ENCODE measurements at regions not wholly inside any gene's neighbourhood (a gene's known extent, or its start where the extent isn't known, plus 50 kb on each side); places are given as distances from the start of the nearest gene placed in this dataset.
A peak's percentile ranks its signal among the peaks of the same experiment; 100 is the strongest.
"Not testable (repeated sequence)": the region's sequence is repeated elsewhere in the genome, so short reads cannot be mapped to it uniquely, and the experiment has no call there.

- DNase-seq (ENCODE audit: low read depth, low spot score), result no peak
These were observed 148.1 kb upstream of the ZNF608 start for GRCh38 chr5:124894541-124894940.

DNA sequence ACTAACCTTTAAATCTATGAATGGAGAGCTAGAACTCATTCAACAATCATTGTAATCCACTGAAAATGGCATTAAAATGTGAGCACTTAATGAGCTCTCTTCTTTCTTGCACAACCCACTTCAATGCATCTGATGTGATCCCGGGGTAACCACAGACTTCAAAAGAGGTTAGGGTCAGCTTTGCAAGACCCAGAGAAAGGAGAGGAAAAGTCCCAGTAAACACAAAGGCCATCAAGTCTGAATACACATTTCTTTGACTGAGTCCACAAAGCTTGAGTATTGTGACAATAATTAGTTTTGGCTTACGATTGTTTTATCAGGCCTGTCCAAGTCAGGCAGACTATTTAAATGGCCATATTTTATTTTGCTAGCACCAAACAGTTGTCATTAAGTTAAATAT lies 148.8 kb upstream of the ZNF608 start:
- no peak for DNase-seq (ENCODE audit: low read depth, low spot score)

- no peak for DNase-seq (ENCODE audit: low read depth, low spot score)
These were observed 154.6 kb upstream of the ZNF608 start for GRCh38 chr5:124901081-124901480.

GRCh38 chr5:124902097-124902821 lies 155.8 kb upstream of the ZNF608 start:
- DNase-seq (ENCODE audit: low read depth, low spot score), result no peak

DNA sequence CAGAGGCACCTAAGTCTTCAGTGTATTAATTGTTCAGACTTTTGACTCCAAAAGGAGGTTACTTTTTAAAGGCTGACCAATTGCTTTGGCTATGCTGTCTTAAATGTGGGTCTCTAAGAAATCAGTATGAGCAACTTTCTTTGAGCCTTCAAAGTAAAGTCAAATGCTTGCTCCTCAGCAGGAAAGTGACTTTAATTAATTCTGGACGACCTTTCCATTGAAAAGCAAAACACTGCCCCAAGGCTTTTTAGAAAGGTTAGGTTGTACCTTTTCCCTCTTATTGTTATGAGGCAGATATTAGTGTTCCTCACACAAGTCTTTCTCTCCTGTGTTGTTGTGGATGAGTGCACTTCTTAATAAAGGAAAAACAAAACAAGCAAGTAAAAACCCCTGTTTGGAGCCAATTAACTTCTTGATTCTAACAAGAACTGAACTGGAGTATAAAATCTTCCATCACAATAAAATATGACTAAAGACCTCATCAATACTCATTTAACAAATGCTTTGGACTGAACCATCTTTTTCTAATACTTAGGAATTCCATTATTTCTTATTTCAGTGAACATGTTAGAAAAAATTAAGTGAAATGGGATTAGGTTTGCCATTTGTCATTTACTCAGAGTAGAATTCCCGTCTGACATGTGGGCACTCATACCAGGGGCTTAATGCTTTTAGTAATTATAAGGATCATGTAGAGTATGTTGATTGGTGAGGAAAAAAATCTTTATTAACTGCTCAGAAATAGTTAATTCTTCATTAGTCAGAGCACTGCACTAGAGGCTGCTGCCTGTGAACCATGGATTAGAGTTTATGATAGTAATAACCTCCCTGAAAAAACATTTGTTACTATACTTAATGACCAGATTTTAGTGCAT lies 159.1 kb upstream of the ZNF608 start:
- no peak for DNase-seq (ENCODE audit: low read depth, low spot score)

GRCh38 chr5:124906339-124907097 lies 160.1 kb upstream of the ZNF608 start:
- DNase-seq (ENCODE audit: low read depth, low spot score), result peak; percentile 59

DNA sequence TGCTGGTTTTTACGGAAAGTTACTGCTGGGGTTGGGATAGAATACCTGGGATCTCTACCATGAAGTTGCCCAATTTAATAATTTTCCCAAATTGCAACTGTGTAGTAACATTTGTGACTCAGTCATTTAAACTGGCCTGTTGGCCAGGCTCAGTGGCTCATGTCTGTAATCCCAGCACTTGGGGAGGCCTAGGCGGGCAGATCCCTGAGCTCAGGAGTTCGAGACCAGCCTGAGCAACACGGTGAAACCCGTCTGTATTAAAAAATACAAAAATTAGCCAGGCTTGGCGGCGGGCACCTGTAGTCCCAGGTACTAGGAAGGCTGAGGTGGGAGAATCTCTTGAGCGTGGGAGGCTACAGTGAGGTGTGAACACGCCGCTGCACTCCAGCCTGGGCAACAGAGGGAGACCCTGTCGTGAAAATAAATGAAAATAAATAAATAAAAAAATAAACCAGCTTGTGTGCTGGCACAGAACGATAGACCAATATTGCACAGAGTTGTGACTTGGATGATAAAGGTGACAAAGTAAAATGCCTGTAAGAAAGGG lies 160.7 kb upstream of the ZNF608 start:
- no peak for DNase-seq (ENCODE audit: low read depth, low spot score)

DNA sequence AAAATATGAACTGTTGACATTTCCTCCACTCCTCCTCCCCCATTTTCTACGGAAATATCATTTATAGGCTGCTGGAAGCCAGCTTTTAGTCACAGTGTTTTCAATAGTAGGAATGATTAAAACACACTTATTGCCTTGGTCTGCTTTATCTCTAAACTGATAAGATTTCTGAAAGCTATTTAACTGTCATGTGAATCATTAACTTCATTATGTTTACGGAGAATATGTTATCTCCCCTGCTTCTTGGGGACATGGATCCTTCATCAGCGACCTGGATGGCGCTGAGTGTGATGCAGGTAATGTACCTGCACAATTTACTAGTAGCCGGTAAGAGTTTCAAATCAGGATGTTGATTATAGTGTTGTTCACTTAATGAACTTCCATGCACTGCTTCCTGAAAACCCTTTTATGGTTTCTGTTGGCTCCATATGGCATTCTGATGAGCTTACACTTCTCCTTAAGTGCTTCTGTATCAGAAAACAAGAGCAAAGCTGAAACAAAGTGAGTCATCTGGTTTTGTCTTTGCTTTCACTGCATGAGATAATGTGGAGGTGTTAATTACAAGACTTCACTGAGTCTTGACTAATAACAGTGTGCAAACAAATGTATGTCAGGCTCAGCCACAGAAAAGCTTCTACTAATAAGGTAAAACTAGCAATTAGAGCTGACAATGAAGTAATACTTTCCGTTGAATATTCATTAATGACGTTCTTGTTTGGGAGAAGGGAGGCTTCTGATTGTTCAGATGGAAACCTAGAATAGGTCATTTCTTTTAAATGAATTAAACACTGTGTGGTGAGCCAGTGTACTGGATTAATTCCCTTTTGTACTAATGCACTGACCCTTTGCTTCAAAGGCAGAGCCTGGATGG lies 162.4 kb upstream of the ZNF608 start:
- DNase-seq (ENCODE audit: low read depth, low spot score), result no peak

DNA sequence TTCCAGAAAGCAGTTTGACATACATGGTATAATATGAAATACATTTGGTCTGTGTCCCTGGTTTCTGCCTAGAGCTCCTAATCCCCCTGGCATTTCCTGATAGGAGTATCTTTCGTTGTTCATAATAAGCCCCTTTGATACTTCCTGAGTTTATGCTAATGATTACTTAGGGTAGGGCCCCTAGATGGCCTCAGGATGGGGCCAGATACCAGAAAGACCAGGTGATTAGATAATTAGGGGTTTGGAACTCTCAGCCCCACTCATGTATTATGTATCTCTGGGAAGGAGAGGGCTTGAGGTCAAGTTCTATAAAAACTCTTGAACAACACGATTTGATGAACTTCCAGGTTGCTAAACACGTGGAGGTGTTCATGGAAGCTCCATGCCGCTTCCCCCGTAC lies 163.3 kb upstream of the ZNF608 start:
- no peak for DNase-seq (ENCODE audit: low read depth, low spot score)

GRCh38 chr5:124910354-124911016 lies 164.0 kb upstream of the ZNF608 start:
- DNase-seq (ENCODE audit: low read depth, low spot score), result no peak

GRCh38 chr5:124912638-124913328 lies 166.3 kb upstream of the ZNF608 start:
- DNase-seq (ENCODE audit: low read depth, low spot score), result no peak

GRCh38 chr5:124913329-124913653 lies 166.9 kb upstream of the ZNF608 start:
- DNase-seq (ENCODE audit: low read depth, low spot score), result no peak

DNA sequence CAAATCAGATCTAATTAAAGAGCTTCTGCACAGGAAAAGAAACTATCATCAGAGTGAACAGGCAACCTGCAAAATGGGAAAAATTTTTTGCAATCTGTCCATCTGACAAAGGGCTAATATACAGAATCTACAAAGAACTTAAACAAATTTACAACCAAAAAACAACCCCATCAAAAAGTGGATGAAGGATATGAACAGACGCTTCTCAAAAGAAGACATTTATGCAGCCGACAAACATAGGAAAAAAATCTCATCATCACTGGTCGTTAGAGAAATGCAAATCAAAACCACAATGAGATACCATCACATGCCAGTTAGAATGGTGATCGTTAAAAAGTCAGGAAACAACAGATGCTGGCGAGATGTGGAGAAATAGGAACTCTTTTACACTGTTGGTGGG lies 169.9 kb upstream of the ZNF608 start:
- DNase-seq (ENCODE audit: low read depth, low spot score), result not testable (repeated sequence)

- DNase-seq (ENCODE audit: low read depth, low spot score), result no peak
These were observed 172.2 kb upstream of the ZNF608 start for GRCh38 chr5:124918618-124919017.

DNA sequence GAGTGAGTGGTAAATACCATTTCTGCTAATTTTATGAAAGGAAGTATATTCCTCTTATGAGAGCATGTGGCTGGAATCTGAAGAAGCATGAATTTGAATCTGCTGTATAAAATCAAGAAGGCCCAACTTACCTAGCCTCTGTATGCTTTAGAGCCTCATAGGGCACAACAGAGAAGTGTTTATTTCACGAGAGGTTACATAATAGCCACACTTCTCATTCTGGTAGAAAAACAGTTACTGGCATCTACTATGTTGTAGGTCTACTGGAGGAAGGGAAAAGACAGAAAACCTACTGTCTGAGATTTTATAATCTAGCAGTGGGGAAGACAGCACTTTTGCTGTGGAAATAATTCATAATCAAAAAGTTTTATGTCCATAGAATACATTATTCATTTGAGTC lies 172.6 kb upstream of the ZNF608 start:
- no peak for DNase-seq (ENCODE audit: low read depth, low spot score)

GRCh38 chr5:124919747-124920525 lies 173.5 kb upstream of the ZNF608 start:
- no peak for DNase-seq (ENCODE audit: low read depth, low spot score)

DNA sequence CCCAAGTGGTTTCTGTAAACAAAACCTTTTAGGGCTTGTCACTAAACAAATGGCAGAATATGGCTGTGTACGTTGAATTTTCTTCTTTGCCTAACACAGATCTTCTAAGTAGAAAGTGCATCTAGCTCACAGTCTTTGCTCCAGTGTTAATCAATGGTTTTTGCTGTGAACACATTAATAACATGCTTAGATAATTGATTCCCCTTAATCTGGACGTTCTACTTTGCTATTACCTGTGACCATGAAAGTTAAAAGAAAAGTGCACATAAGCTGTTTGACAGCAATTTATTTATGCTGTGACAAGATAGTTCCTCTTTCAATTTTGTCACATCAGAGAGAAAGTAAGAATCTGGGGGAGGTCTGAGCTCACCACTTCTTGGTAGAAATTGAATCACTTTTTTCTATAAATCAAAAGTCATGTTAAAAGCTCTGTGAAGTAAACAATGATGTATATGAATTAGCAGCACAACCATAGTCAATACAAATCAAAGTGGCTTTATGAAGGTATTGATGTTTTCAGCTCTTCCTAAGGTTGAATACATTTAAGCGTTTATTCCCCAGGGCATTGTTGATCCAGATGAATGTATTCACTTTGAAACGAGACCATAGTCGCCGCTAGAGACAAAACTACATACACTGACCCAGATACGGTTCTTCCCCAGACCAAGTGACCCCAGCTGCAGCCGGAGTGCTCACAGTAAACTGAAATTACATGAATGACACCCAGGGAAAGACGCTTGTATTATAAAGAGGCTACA lies 174.6 kb upstream of the ZNF608 start:
- DNase-seq (ENCODE audit: low read depth, low spot score), result no peak

DNA sequence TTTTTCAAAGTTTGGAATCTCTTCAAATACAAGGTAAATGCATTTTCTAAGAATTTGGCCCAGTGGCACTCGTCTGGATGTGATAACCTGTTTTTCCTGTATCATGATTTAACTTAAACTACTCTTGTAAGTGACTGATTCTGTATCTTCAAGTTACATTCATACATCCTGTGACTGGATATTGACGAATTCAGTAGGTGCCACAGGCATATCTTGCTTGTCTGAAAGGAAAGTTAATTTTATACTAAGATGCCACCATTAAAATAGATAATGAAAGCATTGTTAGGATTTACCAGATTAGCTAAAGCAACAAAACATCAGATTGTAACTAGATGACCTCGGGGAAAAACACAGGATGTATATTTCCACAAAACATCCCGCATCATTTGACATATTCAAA lies 175.3 kb upstream of the ZNF608 start:
- DNase-seq (ENCODE audit: low read depth, low spot score), result no peak

Data from brain pericyte (primary cell).